ENCODE measurements at regions not wholly inside any gene's neighbourhood (a gene's known extent, or its start where the extent isn't known, plus 50 kb on each side); places are given as distances from the start of the nearest gene placed in this dataset.
"Not testable (repeated sequence)": the region's sequence is repeated elsewhere in the genome, so short reads cannot be mapped to it uniquely, and the experiment has no call there.

DNA sequence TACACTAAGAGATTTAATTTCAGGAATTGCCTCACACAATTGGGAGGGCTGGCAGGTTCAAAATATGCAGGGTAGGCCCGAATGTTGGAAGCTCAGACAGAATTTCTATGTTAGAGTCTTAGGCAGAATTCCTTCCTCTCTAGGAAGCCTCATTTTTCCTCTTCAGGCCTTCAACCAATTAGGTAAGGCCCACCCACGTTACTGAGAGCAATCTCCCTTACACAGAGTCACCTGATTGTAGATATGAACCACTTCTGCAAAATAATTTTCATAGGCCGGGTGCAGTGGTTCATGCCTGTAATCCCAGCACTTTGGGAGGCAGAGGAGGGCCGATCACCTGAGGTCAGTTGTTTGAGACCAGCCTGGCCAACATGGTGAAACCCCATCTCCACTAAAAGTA is 50.2 kb upstream of the HIVEP1 start:
- DNase-seq: no peak

DNA sequence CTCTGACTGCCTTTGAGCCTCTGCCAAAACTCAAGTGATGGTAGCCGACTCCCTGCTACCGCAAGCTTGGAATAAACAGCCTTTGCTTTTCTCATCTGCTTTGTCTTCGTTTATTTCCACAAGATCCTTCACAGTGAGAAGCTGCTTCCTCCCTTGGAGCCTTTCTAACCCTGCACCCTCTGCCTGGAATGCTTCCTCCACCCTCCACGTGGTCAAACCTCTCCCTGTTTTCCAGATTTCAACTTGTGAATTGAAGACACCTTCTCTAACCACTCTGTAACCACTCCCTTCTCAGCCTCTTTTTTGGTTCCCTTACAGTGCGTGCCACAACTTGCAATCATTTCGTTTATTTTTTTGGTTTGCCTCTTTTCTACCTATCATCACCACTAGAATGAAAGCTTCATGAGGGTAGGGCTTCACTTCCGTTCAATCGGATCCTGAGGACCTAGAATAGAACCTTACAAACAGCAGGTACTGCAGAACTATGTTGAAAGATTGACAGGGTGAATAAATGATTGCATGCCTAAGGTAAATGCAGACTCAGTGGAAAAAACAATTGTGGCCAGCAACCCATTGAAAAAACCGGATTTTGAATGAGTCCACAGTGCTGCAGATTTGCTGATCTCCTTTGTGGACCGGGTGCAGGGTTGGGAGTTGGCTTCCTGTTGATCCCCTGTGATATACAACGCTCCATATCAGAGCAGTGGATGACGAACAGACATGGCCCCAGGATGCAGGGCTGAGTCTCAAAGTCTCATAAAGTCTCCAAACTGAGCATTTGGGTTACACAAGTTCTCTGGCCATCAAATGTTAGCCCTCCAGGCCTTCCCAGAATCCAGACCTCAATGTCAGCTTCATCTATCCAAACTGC is 51.0 kb upstream of the HIVEP1 start:
- no peak for DNase-seq

DNA sequence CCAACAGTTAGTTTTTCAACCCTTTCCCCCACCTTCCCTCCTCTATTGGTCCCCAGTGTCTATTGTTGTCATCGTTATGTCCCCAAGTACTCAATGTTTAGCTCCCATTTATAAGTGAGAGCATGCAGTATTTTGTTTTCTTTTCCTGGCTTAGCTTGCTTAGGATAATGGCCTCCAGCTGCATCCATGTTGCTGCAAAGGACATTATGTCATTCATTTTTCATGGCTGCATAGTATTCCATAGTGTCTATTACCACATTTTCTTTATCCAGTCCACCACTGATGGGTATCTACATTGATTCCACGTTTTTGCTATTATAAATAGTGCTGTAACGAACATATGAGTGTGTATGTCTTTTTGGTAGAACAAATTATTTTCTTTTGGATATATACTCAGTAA is 55.3 kb upstream of the HIVEP1 start:
- no peak for DNase-seq

DNA sequence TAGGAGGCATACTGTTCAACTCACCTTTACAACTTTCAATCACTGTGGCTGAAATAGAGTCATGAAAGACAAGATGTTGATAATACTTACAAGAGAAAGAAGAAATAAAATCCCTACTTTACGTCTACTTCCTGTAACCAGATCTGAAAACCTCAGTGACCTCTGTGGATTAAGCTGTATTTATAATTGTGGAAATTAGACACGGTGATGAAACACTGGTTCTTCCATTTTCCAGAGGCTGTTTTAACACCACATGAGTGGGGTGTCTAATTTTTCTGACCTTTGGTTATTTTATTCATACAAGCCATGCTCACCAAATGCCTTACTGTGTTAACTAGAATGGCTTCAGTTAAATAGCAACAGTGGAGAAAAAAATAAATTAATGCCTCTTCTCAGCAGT is 58.5 kb upstream of the HIVEP1 start:
- no peak for DNase-seq

DNA sequence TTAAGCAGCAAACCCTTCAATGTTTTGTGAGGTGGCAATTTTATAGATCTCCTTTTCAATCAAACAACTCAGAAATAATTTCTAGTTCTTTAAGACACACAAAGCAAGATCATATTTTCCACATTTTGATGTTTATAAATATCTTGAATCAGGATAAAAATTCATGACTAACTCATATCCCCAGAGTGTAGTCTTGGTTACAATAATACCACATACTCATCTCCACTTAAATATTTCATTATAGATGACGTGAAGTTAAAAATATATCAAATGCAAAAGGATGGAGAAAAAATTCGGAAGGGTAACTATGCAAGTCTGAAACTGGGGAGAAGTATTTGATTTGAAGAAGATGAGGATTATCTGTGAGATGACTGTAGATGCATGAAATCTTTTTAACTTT is 59.8 kb upstream of the HIVEP1 start:
- DNase-seq: no peak

DNA sequence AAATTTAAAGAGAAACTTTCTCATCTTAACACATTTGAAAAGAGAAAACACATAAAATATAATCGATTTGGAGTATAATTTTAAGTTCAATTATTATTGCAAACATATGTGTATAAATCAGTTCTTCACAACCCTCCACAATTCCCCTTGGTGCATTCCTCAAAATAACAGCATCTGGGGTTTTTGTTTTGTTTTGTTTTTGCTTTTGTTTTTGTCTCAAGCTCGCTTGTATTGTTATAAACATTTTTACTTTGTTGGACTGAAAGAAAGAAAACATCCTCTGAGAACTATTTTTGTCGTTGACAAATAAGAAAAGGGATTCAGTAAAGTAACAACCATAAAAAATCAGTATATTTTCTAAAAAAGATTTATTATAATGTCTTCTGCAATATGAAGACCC is 60.2 kb upstream of the HIVEP1 start:
- DNase-seq: no peak

DNA sequence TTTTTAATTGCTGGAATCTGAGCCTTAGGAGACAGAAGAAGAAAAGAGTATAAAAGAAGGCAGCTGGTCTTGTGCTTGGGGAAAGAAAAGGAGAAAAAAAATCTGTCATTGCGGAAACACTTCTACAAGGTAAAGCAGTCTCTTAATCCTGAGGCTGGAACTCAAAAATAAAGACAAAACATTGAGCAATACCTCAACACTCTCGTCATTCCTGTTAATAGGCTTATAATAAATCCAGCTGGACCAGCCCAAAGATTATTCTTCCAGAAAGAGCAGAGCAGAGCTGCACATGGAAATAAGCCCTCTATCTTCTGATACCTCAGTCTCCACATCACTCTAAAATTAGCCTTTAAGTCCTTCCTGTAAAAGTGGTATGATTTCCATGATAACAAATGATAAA is 62.0 kb upstream of the HIVEP1 start:
- no peak for DNase-seq

DNA sequence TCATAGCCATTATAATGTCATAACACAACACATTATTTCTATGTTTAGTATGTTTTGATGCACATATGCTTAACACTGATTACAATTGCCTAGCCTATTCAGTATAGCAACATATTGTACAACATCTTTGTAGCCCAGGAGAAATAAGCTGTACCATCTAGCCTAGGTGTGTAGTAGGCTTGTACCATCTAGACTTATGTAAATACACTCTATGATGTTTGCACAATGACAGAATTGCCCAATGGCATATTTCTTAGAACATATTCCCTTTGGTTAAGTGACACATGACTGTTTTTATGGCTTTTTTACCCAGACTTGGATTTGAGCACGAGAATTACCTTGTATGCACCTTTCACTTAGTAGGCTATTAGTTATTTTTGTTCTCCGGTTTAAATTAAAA is 64.5 kb upstream of the HIVEP1 start:
- no peak for DNase-seq

DNA sequence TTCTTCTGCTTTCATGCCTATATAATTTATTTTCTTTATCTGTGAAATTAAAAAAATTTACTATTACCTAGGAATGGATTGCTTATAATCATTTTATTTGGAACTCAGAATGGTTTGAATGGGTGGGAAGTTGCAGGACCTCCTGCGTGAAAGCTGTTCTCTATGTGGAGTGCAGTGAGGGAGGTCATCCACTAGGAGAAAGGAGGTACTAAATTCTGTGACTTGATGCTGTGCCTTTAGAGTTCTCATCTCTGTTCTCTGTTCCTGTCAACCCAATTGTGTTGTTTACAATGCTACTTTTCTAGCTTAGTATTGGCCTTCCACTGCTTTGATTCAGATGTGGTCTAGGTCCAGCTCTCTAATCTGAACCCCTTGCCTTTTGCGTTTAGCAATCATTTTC is 65.0 kb upstream of the HIVEP1 start:
- no peak for DNase-seq

DNA sequence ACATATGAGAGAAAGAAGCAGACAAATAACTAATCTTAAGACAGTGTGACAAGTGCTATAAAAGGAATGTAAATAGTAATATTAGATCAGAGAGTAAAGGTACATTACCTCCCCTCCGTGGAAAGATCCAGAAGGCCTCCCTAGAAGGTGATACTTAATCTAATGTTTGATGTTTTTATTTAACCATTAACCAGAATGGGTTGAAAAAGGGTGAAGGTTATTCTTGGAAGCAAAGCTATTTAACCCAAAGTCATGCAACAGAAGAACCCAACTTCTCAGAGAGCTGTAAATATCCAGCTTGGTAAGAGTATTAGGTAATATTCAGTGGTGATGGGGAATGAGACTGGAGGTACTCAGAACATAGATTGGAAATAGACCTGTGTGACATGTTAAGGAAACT is 68.0 kb upstream of the HIVEP1 start:
- DNase-seq: no peak

DNA sequence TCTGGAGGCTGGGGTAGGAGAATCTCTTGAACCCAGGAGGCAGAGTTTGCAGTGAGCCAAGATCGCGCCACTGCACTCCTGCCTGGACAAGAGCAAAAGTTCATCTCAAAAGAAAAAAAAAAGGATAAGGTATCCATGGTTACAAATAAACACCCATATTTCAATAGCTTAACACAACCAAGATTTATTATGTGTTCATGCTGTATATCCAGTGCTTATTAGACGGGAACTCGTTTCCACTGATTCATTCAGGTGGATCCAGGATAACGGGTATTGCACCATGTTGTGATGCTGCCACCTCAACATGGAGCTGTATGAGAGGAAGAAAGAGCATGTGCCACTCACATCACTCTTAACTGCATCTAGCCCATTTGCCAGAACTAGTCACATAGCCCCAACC is 69.1 kb upstream of the HIVEP1 start:
- DNase-seq: no peak

DNA sequence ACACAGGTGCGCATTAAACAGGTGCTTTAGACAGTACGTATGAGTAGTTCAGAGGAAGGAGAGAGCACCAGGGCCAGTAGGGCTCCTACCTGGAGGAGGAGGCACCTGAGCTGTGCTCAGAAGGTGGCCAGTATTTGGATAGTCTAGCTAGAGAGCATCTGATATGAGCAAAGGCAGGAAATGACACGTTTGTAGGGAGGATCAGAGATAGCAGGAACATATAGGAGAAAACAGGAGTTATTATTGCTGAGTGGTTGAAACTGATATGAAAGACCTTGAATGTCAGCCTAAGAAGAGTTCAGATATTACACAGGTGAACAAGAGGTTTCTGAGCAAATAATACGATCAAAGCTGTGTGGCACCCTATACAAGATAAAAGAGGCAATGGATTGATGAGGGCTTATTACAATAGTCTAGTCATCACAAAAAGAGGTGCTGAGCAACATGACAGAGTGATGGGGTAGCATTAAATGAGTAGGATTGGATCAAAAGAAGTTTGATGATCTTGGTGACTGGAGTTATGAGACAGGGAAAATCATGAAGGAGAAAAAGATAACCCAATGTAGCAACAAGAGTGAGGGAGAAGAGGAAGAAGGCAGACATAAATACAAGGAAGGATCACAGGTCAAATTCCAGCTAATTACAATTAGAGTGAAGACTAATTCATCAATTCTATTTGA is 69.8 kb upstream of the HIVEP1 start:
- no peak for DNase-seq

DNA sequence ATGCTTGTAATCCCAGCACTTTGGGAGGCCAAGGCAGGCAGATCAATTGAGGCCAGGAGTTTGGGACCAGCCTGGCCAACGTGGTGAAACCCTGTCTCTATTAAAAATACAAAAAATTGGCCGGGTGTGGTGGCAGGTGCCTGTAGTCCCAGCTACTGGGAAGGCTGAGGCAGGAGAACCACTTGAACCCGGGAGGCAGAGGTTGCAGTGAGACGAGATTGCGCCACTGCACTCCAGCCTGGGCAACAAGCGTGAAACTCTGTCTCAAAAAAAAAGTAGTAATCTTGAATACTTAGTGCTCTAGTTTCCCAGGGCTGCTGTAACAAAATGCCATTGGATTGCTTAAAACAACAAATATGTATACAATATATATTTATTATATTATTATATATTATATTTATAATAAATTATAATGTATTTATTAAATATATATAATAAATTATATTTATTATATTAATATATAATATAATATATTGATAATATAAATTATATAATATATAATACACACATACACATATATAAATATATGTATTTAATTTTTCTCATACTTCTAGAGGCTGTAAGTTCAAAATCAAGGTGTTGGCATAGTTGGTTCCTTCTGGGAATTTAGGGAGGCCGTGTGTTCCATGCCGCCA is 71.5 kb upstream of the HIVEP1 start:
- not testable (repeated sequence) for DNase-seq

DNA sequence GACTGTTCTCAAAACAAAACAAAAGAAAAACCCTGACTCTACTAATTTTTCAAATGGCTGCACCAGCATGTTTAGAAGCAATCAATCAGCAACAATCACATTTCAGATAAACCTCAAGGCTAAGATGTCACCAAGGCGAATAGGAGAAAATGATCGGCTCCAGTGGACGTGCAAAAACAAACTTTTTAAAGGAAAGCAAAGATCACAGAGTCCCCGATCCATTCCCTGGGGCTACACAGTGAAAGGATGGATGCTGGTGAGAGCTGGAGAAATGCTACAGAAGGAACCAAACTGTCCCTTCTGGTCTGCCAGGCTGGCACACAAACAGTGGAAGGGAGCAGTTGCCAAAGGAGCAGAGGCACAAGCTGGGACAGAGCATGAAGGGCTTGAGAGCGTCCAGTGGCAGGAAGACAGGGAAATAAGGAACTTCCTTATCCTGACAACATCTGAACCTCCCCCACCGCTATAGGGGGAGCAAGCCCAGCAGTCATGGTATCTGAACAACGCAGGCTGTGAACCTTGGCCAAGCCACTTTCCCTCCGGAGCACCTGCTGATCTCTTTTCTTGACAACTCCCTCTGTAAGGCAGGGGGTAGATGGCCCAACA is 73.7 kb upstream of the HIVEP1 start:
- DNase-seq: no peak

DNA sequence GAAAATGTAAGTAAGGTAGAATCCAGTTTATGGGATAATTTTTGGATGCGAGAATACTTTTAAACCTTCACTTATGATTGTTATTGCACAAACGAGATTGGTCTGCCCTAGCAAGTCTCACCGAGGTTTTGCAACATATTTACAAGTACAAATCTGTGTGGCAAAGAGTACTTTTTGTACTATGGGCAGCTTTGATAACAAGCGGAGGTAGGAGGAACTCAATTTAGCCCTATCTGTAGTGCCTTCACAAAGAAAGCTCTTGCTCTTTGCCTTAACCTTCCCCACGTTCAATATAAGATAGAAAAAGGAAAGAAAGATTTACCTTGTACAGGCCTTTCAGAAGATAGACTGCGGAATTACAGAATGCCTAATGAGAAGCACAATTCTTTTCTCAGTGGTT is 77.5 kb upstream of the HIVEP1 start:
- DNase-seq: no peak

DNA sequence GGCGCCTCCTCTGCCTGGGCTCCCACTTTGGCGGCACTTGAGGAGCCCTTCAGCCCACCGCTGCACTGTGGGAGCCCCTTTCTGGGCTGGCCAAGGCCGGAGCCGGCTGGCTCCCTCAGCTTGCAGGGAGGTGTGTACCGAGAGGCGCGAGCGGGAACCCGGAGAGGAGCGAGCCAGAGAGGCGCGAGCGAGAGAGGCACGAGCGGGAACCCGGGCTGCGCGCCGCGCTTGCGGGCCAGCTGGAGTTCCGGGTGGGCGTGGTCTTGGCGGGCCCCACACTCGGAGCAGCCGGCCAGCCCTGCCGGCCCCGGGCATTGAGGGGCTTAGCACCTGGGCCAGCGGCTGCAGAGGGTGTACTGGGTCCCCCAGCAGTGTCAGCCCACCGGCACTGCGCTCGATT is 79.2 kb upstream of the HIVEP1 start:
- DNase-seq: not testable (repeated sequence)

DNA sequence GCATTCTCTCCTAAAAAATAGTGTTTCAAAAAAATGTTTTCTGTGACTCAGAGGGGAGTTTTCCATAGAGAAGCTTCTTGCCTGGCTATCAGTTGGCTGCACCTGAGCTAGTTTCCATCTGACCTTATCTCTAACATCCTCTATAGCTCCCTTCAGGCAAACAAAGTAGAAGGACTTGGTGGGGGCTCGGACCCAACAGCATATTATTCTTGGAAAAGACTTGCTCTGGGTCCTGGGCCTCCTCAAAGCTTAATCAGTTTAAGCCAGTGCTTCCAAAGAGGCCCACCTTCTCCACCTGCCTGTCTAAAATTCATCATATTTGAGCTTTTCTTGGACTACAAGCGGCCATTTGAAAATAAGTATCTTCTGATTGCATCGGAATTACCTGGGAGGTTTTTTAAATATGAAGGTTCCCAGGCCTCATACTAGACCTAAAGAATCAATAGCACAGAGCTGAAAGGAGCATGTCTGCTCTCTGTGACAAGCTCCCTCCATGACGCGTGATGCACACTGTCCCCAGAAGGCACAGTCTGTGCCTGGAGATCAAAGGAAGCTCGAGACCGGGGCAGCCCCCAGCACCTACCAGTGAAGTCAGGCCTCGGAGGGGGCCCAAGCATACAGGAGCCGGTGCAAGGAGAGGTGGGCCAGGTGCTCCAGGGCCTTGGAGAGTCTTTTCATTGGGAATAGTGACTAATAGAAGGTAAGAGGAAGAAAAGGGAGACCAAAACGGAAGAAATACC is 80.6 kb upstream of the HIVEP1 start:
- DNase-seq: no peak

DNA sequence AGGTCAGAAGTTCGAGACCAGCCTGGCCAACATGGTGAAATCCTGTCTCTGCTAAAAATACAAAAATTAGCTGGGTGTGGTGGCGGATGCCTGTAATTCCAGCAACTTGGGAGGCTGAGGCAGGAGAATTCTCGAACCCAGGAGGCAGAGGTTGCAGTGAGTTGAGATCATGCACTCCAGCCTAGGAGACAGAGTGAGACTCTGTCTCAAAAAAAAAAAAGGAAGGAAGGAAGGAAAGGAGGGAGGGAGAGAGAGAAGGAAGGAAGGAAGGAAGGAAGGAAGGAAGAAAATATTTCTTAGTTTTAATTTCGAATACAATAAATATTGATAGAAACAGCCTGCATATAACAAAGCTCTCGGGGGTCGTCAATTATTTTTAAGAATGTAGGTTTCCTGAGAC is 81.3 kb upstream of the HIVEP1 start:
- not testable (repeated sequence) for DNase-seq

DNA sequence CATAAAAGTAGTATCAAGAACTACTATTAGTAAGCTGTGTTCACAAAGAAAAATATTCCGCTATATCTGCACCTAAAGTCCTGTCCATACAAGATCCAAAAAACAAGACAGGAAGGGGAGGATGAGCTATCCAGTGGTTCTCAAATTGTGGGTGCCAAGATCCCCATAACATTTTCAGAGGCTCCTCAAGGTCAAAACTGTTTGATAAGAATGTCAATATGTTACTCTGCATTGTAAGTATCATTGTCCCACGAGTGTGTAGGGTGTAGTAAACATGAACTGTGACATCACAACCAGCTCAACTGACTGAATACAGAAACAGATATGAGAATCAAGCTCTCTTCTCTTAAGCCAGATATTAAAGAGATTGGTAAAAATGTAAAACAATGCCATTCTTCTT is 81.9 kb upstream of the HIVEP1 start:
- no peak for DNase-seq

DNA sequence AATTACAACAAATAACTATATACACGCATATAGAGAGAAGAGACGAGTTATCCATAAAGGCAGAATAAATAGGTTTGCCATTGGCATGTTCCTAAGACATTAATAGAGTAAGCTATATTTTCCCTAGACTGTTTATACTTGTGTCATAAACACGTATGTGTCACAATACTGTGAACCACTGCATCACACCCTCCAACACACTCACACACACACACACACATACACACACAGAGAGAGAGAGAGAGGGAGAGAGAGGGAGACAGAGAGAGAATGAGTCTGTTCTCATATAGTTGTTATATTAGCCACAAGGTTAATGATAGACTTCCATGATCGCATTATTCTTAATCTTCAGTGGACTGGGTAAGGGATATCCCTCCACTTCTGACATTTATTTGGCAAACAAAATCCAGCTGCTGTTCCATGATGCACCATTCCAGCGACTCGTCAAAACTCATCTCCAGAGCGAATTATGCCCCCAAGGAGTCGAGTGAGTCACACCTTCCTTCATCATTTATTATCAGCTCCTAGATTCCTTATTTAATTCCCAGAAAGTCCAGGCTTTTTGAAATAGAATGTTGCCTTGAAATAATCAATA is 82.8 kb upstream of the HIVEP1 start:
- no peak for DNase-seq

DNA sequence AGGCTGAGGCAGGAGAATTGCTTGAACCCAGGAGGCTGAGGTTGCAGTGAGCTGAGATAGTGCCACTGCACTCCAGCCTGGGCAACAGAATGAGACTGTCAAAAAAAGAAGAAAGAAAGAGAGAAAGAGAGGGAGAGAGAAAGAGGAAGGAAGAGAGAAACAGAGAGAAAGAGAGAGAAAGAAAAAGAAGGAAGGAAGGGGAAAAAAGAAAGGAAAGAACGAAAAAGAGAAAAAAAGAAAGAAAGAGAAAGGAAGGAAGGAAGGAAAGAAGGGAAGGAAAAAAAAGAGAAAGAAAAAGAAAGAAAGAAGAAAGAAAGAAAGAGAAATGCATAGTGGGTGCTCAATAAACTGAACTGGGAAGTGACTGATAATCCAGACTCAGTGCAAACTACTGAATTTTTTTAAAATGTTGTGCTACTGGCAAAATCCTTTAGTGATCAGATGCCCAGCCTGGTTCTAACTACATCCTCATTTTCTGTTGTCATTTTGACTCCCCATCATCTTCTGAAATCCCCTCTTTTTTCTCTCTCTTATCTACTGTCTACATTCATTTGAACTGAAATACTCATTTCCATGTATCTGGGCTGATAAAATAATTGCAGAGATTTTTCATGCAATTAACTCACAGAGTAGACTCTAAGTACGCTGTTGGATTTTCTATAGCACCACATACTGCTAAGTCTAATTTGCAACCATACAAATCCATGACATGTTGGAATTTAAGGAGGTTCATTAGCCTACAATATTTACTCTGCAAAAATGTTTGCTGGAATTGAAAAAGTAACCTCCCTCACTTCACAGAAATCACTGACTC is 85.3 kb upstream of the HIVEP1 start:
- no peak for DNase-seq

DNA sequence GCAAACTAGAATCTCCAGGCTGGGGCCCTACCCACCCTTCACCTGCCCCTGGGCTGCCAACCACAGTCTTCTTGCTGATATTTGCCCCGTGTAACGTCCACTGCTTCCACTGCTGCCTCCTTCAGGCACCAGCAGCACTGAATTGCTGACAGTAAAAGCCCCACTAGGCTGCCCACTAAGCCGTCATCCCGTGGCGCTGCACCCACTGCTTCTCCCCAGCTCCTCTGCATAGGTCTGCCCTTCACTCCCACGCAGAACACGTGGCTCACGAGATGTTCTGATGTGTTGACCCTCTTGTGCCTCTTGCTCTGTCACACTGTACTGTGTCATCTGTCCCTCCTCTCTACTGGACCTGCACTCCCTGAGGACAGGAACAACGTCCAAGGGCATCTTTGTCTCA is 86.3 kb upstream of the HIVEP1 start:
- no peak for DNase-seq

All from right hindlimb (tissue), 1 donor.